IMR-90 (cell line): ENCODE measurements at regions not wholly inside any gene's neighbourhood (a gene's known extent, or its start where the extent isn't known, plus 50 kb on each side); places are given as distances from the start of the nearest gene placed in this dataset.

Source experiments
- ATAC-seq: fragments of 200-7000 bp; cut with Tn5 transposase; 2 replicates; pipeline ENCODE4 v1.9.1; 2020; ENCODE audit warnings: low read depth, mild to moderate bottlenecking, moderate library complexity
- BruUV-seq: library from RNA; stranded (reverse); fragments of 400-500 nt; replicated peaks from 2 replicates; lab custom pipeline; 2021; lab: Mats Ljungman, UMichigan
- CTCF ChIA-PET: fragments of 300-600 bp; formaldehyde crosslinking; extraction: SDS; loops from one replicate; lab custom pipeline; 2021; ENCODE audit warnings: antibody characterized with exemption; lab: Yijun Ruan, JAX
- POLR2A ChIA-PET: fragments of 300-600 bp; sonication (Branson Sonifier 250); formaldehyde crosslinking; loops from one replicate; lab custom pipeline; 2022; ENCODE audit warnings: antibody characterized with exemption; ENCODE audit not compliant: unreplicated experiment; lab: Charles Lee
- DNase-seq: peaks from one replicate; pipeline ENCODE4 v3.0.0; 2013
- H2AFZ ChIP-seq: replicated peaks from 2 replicates; pipeline ENCODE3; 2013; ENCODE audit warnings: low read length, mild to moderate bottlenecking; ENCODE audit not compliant: poor library complexity
- H2AK5ac ChIP-seq: 2 replicates; pipeline ENCODE4 v1.6.1; 2013; ENCODE audit warnings: low read depth, low read length, inconsistent platforms
- H2AK9ac ChIP-seq: replicated peaks from 2 replicates; pipeline ENCODE3; 2013; ENCODE audit warnings: mild to moderate bottlenecking, low read depth, low read length, moderate library complexity; ENCODE audit not compliant: poor library complexity
- H2BK120ac ChIP-seq: 2 replicates; pipeline ENCODE4 v1.6.1; 2013; ENCODE audit warnings: low read depth, low read length, inconsistent platforms
- H2BK15ac ChIP-seq: 3 replicates; pipeline ENCODE4 v1.6.1; 2013; ENCODE audit warnings: low read depth, low read length, inconsistent platforms
- H2BK20ac ChIP-seq: 2 replicates; pipeline ENCODE4 v1.6.1; 2013; ENCODE audit warnings: low read depth, mild to moderate bottlenecking, inconsistent platforms, low read length, moderate library complexity
- H2BK5ac ChIP-seq: 2 replicates; pipeline ENCODE4 v1.6.1; 2013; ENCODE audit warnings: mild to moderate bottlenecking, low read depth, low read length, inconsistent platforms; ENCODE audit not compliant: poor library complexity, severe bottlenecking
- H3K14ac ChIP-seq: replicated peaks from 2 replicates; pipeline ENCODE4 v1.6.1; 2013; ENCODE audit warnings: low read depth, low read length, inconsistent platforms
- H3K18ac ChIP-seq: 2 replicates; pipeline ENCODE4 v1.6.1; 2013; ENCODE audit warnings: low read depth, low read length, control low read depth
- H3K23ac ChIP-seq: 2 replicates; pipeline ENCODE4 v1.6.1; 2013; ENCODE audit warnings: low read depth, low read length, inconsistent platforms
- H3K27ac ChIP-seq: 2 replicates; pipeline ENCODE4 v1.5.1; 2013; ENCODE audit warnings: mild to moderate bottlenecking, control low read depth, low read length; ENCODE audit not compliant: insufficient read depth
- H3K27me3 ChIP-seq: 2 replicates; pipeline ENCODE4 v1.6.1; 2013; ENCODE audit warnings: low read length; ENCODE audit not compliant: control insufficient read depth, insufficient read depth
- H3K36me3 ChIP-seq: 2 replicates; pipeline ENCODE4 v1.6.1; 2013; ENCODE audit warnings: low read length, mixed read lengths; ENCODE audit not compliant: control insufficient read depth, insufficient read depth
- H3K4ac ChIP-seq: 2 replicates; pipeline ENCODE4 v1.6.1; 2013; ENCODE audit warnings: low read depth, low read length, inconsistent platforms
- H3K4me1 ChIP-seq: 2 replicates; pipeline ENCODE4 v1.6.1; 2013; ENCODE audit warnings: low read length, mixed read lengths; ENCODE audit not compliant: control insufficient read depth, insufficient read depth
- H3K4me2 ChIP-seq: 2 replicates; pipeline ENCODE4 v1.6.1; 2013; ENCODE audit warnings: low read depth, mild to moderate bottlenecking, control low read depth, low read length, moderate library complexity
- H3K4me3 ChIP-seq: 2 replicates; pipeline ENCODE4 v1.5.1; 2013; ENCODE audit warnings: low read depth, mild to moderate bottlenecking, control low read depth, low read length, moderate library complexity; ENCODE audit not compliant: insufficient read depth
- H3K56ac ChIP-seq: 2 replicates; pipeline ENCODE4 v1.6.1; 2013; ENCODE audit warnings: low read length, inconsistent platforms; ENCODE audit not compliant: insufficient read depth; ENCODE audit errors: extremely low read depth
- H3K79me1 ChIP-seq, 2 experiments: 2 replicates each; pipeline ENCODE4 v1.6.1; 2013; ENCODE audit warnings: low read length in 2 of 2, inconsistent platforms in 1 of 2, low read depth in 1 of 2
- H3K9ac ChIP-seq: 2 replicates; pipeline ENCODE4 v1.6.1; 2013; ENCODE audit warnings: low read depth, low read length, control low read depth
- H3K9me1 ChIP-seq: 2 replicates; pipeline ENCODE4 v1.6.1; 2013; ENCODE audit warnings: low read length, inconsistent platforms; ENCODE audit not compliant: insufficient read depth
- H3K9me3 ChIP-seq: 2 replicates; pipeline ENCODE4 v1.6.1; 2013; ENCODE audit warnings: low read length; ENCODE audit not compliant: control insufficient read depth, insufficient read depth
- H4K20me1 ChIP-seq: 2 replicates; pipeline ENCODE4 v1.6.1; 2013; ENCODE audit warnings: low read length, inconsistent platforms; ENCODE audit not compliant: insufficient read depth
- H4K5ac ChIP-seq: 2 replicates; pipeline ENCODE4 v1.6.1; 2013; ENCODE audit warnings: mild to moderate bottlenecking, low read depth, low read length, control low read depth
- H4K8ac ChIP-seq, 2 experiments: 2 replicates each; pipeline ENCODE4 v1.6.1; 2013; ENCODE audit warnings: low read depth in 2 of 2, low read length in 2 of 2, control low read depth in 1 of 2, inconsistent platforms in 1 of 2
- H4K91ac ChIP-seq: 2 replicates; pipeline ENCODE4 v1.6.1; 2013; ENCODE audit warnings: low read depth, low read length, inconsistent platforms; ENCODE audit not compliant: insufficient read depth
- BHLHE40 ChIP-seq: fragments of 150-350 bp; IDR thresholded peaks from 2 replicates; pipeline ENCODE4 v1.6.1; 2016; ENCODE audit warnings: mild to moderate bottlenecking, low read depth, low read length
- FOS ChIP-seq: fragments of 150-350 bp; IDR thresholded peaks from 2 replicates; pipeline ENCODE4 v1.6.1; 2016; ENCODE audit warnings: low read depth, low read length
- MAFK ChIP-seq: IDR thresholded peaks from 2 replicates; pipeline ENCODE4 v1.6.1; 2012; ENCODE audit warnings: low read depth, low read length, improper control_type of control experiment
- POLR2A ChIP-seq: IDR thresholded peaks from 2 replicates; pipeline ENCODE4 v1.6.1; 2012; ENCODE audit warnings: mild to moderate bottlenecking, low read depth, low read length
- RCOR1 ChIP-seq: IDR thresholded peaks from 2 replicates; pipeline ENCODE4 v1.6.1; 2012; ENCODE audit warnings: mild to moderate bottlenecking, low read length, improper control_type of control experiment; ENCODE audit not compliant: insufficient replicate concordance
- RFX5 ChIP-seq: IDR thresholded peaks from 2 replicates; pipeline ENCODE4 v1.8.0; 2012; ENCODE audit warnings: low read depth, mild to moderate bottlenecking, low read length, moderate library complexity
- SMC3 ChIP-seq: fragments of 150-350 bp; IDR thresholded peaks from 2 replicates; pipeline ENCODE4 v1.6.1; 2016; ENCODE audit warnings: low read depth, mild to moderate bottlenecking, antibody characterized with exemption, low read length, moderate library complexity
- WGBS, 2 experiments: methylation state at CpG; one replicate each; pipeline versions ENCODE4 v1.1.5 to v1.1.7; 2013; ENCODE audit warnings: missing lambda C conversion rate in 2 of 2; ENCODE audit not compliant: insufficient read length in 1 of 2; ENCODE audit errors: extremely low coverage in 2 of 2; 5-methylcytosine and 5-hydroxymethylcytosine counted together
- dilution Hi-C: fragments of 300-500 bp; cut with HindIII; formaldehyde crosslinking; loops from one replicate; pipeline ENCODE4 v1.14.3; 2018; ENCODE audit warnings: low sequenced_read_pairs; ENCODE audit not compliant: unreplicated experiment
- in situ Hi-C: fragments of 300-500 bp; cut with MboI; formaldehyde crosslinking; loops from 3 replicates; pipeline ENCODE4 v1.14.3; 2019; ENCODE audit warnings: low sequenced_read_pairs, inconsistent platforms, mixed read lengths
- intact Hi-C: fragments of 100-400 bp; cut with micrococcal nuclease; formaldehyde crosslinking; loops from 2 replicates; pipeline ENCODE4 v1.10.0; 2022
- TF ChIP-seq, protein P1 (sequence below): fragments of 150-350 bp; IDR thresholded peaks from 2 replicates; pipeline ENCODE4 v1.6.1; 2016; ENCODE audit warnings: low read depth, mild to moderate bottlenecking, low read length, moderate library complexity, borderline replicate concordance
- TF ChIP-seq, protein P2 (sequence below): fragments of 150-350 bp; IDR thresholded peaks from 2 replicates; pipeline ENCODE4 v1.6.1; 2017; ENCODE audit warnings: mild to moderate bottlenecking, antibody characterized with exemption, low read length, low read depth
- TF ChIP-seq, protein P3 (sequence below): conservative IDR thresholded peaks from 2 replicates; pipeline ENCODE4 v1.5.1; 2012; ENCODE audit warnings: mild to moderate bottlenecking, low read depth, low read length, improper control_type of control experiment

DNA sequence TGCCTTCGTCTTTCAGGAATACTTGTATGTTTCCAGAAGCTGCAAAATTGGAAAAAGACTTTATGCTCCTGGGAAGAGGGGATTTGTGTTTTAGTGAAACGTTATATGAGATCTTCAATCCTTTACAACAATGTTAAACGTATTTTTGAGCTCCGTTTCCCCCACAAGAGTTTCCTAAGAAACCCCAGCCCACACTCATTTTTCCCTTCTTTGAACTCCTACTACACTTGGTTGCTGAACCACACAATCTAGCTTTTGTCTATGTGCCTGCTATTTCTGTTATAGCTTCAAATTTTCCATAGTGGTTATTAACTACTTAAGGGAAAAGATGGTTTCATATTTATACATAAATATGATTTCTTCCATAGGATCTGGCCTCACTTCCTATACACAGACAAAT, 238.6 kb upstream of the ACTBL2 start:
- no peaks in the 10 kb centered on the region for H3K27me3 ChIP-seq
- H4K5ac ChIP-seq: no peak overlapping the region; the same call in 1 of the 2 replicates
- H2AK5ac ChIP-seq: peak overlapping the region; percentile 59; the same call in 1 of the 2 replicates
- H4K20me1 ChIP-seq: no peaks in the 10 kb centered on the region
- dilution Hi-C loops: no loop called here
- peak overlapping the region; percentile 61; the same call in 1 of the 2 replicates for H2BK20ac ChIP-seq
- no peak overlapping the region for H2BK15ac ChIP-seq
- CTCF ChIA-PET: interaction anchor here (0.7 to 1.3 kb wide), 2 partner anchors 54 to 120 kb away, joined by 3 to 4 read pairs; no protein-coding TSS in a partner anchor
- POLR2A ChIA-PET: no interaction called here
- 0 out of 4 replicates have a peak overlapping the region, but pooled peaks of 1 of the 2 experiments have one; percentile 39 for H4K8ac ChIP-seq
- BruUV-seq: no TSS peak
- H3K9me3 ChIP-seq: no peaks in the 10 kb centered on the region
- H4K91ac ChIP-seq: peak overlapping the region; percentile 48; the same call in 1 of the 2 replicates
- no peaks in the 10 kb centered on the region for H3K79me1 ChIP-seq
- H3K4ac ChIP-seq: peak overlapping the region; percentile 80
- no CpG with 5 or more reads among the region's 4 CpGs for WGBS, 2 experiments
- no peak overlapping the region for H2BK5ac ChIP-seq
- H2AFZ ChIP-seq: no peak overlapping the region
- no peak overlapping the region for H3K23ac ChIP-seq
- in situ Hi-C loops: no loop called here
- TF ChIP-seq POLR2A: no peak
- TF ChIP-seq, protein P1, sequence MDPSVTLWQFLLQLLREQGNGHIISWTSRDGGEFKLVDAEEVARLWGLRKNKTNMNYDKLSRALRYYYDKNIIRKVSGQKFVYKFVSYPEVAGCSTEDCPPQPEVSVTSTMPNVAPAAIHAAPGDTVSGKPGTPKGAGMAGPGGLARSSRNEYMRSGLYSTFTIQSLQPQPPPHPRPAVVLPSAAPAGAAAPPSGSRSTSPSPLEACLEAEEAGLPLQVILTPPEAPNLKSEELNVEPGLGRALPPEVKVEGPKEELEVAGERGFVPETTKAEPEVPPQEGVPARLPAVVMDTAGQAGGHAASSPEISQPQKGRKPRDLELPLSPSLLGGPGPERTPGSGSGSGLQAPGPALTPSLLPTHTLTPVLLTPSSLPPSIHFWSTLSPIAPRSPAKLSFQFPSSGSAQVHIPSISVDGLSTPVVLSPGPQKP: no peak
- TF ChIP-seq SMC3: no peak
- TF ChIP-seq FOS: no peak
- TF ChIP-seq, protein P2, sequence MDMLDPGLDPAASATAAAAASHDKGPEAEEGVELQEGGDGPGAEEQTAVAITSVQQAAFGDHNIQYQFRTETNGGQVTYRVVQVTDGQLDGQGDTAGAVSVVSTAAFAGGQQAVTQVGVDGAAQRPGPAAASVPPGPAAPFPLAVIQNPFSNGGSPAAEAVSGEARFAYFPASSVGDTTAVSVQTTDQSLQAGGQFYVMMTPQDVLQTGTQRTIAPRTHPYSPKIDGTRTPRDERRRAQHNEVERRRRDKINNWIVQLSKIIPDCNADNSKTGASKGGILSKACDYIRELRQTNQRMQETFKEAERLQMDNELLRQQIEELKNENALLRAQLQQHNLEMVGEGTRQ: no peak
- no peak for TF ChIP-seq MAFK
- TF ChIP-seq RCOR1: no peak
- TF ChIP-seq BHLHE40: no peak
- TF ChIP-seq, protein P3, sequence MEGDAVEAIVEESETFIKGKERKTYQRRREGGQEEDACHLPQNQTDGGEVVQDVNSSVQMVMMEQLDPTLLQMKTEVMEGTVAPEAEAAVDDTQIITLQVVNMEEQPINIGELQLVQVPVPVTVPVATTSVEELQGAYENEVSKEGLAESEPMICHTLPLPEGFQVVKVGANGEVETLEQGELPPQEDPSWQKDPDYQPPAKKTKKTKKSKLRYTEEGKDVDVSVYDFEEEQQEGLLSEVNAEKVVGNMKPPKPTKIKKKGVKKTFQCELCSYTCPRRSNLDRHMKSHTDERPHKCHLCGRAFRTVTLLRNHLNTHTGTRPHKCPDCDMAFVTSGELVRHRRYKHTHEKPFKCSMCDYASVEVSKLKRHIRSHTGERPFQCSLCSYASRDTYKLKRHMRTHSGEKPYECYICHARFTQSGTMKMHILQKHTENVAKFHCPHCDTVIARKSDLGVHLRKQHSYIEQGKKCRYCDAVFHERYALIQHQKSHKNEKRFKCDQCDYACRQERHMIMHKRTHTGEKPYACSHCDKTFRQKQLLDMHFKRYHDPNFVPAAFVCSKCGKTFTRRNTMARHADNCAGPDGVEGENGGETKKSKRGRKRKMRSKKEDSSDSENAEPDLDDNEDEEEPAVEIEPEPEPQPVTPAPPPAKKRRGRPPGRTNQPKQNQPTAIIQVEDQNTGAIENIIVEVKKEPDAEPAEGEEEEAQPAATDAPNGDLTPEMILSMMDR: no peak
- no peak for TF ChIP-seq RFX5
- no peak overlapping the region for H3K4me3 ChIP-seq
- peak overlapping the region; percentile 75 for H3K18ac ChIP-seq
- DNase-seq (no peak), ATAC-seq (no peak)
- intact Hi-C loops: no loop called here
- H2AK9ac ChIP-seq: no peak overlapping the region
- no peak overlapping the region for H3K4me2 ChIP-seq
- no peak overlapping the region for H3K27ac ChIP-seq
- no peak overlapping the region for H3K9ac ChIP-seq
- peaks cover 17% of the 10 kb centered on the region for H3K4me1 ChIP-seq
- H3K56ac ChIP-seq: no peak overlapping the region
- peaks cover 6% of the 10 kb centered on the region; the same call in 1 of the 2 replicates for H3K9me1 ChIP-seq
- no peak overlapping the region for H3K14ac ChIP-seq
- H3K36me3 ChIP-seq: no peaks in the 10 kb centered on the region
- 0 out of 2 replicates have a peak overlapping the region, but pooled peaks have one; percentile 44 for H2BK120ac ChIP-seq
